A549 (cell line): ENCODE measurements at regions not wholly inside any gene's neighbourhood (a gene's known extent, or its start where the extent isn't known, plus 50 kb on each side); places are given as distances from the start of the nearest gene placed in this dataset.

ENCODE experiments used
- ATAC-seq, 2 experiments: fragments of 200-7000 bp in 1 of 2; fragments of >200 bp in 1 of 2; cut with Nextera tagmentation in 1 of 2; cut with Tn5 transposase in 1 of 2; 3 replicates each; pipeline versions ENCODE4 v1.8.0 to v1.9.1; 2018 to 2020; ENCODE audit warnings: mild to moderate bottlenecking in 1 of 2, moderate library complexity in 1 of 2
- CTCF ChIA-PET: fragments of 300-600 bp; sonication (Branson Sonifier 250); formaldehyde crosslinking; extraction: SDS; loops from one replicate; lab custom pipeline; 2021; ENCODE audit warnings: antibody characterized with exemption, inconsistent platforms; lab: Yijun Ruan, JAX
- POLR2A ChIA-PET: fragments of 350-600 bp; formaldehyde crosslinking; extraction: SDS; loops from one replicate; lab custom pipeline; 2021; ENCODE audit warnings: antibody characterized with exemption, inconsistent platforms; lab: Yijun Ruan, JAX
- DNase-seq, 2 experiments: peaks; one replicate each; pipeline versions ENCODE4 v3.0.0 to v3.0.0-alpha.2; 2011 to 2016; ENCODE audit warnings: low read depth in 1 of 2, low spot score in 1 of 2
- FAIRE-seq: peaks from 2 replicates; lab custom pipeline; 2011; peaks lifted over from hg19 to GRCh38; lab: Jason Lieb, UNC
- H3K27ac ChIP-seq, 2 experiments: fragments of >200 bp; sonication (Bioruptor Twin); formaldehyde crosslinking; 3 replicates each; pipeline ENCODE4 v1.5.1; 2016 to 2017
- H3K4me1 ChIP-seq: fragments of >200 bp; sonication (Bioruptor Twin); formaldehyde crosslinking; 3 replicates; pipeline ENCODE4 v1.6.1; 2016
- H3K4me2 ChIP-seq: fragments of >200 bp; sonication (Bioruptor Twin); formaldehyde crosslinking; 3 replicates; pipeline ENCODE4 v1.6.1; 2016
- H3K4me3 ChIP-seq: fragments of >200 bp; sonication (Bioruptor Twin); formaldehyde crosslinking; 3 replicates; pipeline ENCODE4 v1.5.1; 2016
- H3K9me3 ChIP-seq: fragments of >200 bp; sonication (Bioruptor Twin); formaldehyde crosslinking; 3 replicates; pipeline ENCODE4 v1.6.1; 2016
- ATOH8 ChIP-seq: fragments of 250-450 bp; sonication (Bioruptor Pico); IDR thresholded peaks from 2 replicates; pipeline ENCODE4 v1.5.0; 2020; ENCODE audit warnings: low read depth, mild to moderate bottlenecking, moderate library complexity
- BHLHE40 ChIP-seq: IDR thresholded peaks from 2 replicates; pipeline ENCODE4 v1.6.1; 2012; ENCODE audit warnings: low read depth, low read length, inconsistent platforms
- CBX2 ChIP-seq: fragments of 200-600 bp; sonication (generic); IDR thresholded peaks from 2 replicates; pipeline ENCODE4 v1.6.1; 2016; ENCODE audit warnings: low read depth, mild to moderate bottlenecking, borderline replicate concordance
- CBX8 ChIP-seq: fragments of 200-600 bp; sonication (generic); IDR thresholded peaks from 2 replicates; pipeline ENCODE4 v1.6.1; 2016
- CEBPB ChIP-seq, 2 experiments: fragments of >200 bp in 1 of 2; sonication (Bioruptor Twin) in 1 of 2; formaldehyde crosslinking in 1 of 2; IDR thresholded peaks; 2 replicates each; pipeline ENCODE4 v1.6.1; 2012 to 2016
- EHF ChIP-seq: fragments of 250-450 bp; sonication (Bioruptor Pico); IDR thresholded peaks from 2 replicates; pipeline ENCODE4 v1.5.0; 2020; ENCODE audit warnings: mild to moderate bottlenecking
- EHMT2 ChIP-seq: fragments of 200-600 bp; sonication (generic); IDR thresholded peaks from 2 replicates; pipeline ENCODE4 v1.6.1; 2016; ENCODE audit warnings: antibody characterized with exemption, low read depth, mild to moderate bottlenecking, moderate library complexity
- ELK1 ChIP-seq: fragments of 150-350 bp; IDR thresholded peaks from 2 replicates; pipeline ENCODE4 v1.6.1; 2014; ENCODE audit warnings: low read depth, mild to moderate bottlenecking, low read length
- EP300 ChIP-seq, 2 experiments: fragments of >200 bp; sonication (Bioruptor Twin); formaldehyde crosslinking; IDR thresholded peaks; 2 replicates in 1 of 2; 3 replicates in 1 of 2; pipeline ENCODE4 v1.6.1; 2016 to 2017
- FOSL2 ChIP-seq, 2 experiments: fragments of 450-650 bp in 1 of 2; fragments of >200 bp in 1 of 2; sonication (Bioruptor Twin) in 1 of 2; formaldehyde crosslinking; IDR thresholded peaks; 2 replicates each; pipeline versions ENCODE4 v1.5.0 to v1.6.1; 2016 to 2020; ENCODE audit warnings: mild to moderate bottlenecking in 1 of 2, moderate library complexity in 1 of 2
- FOXS1 ChIP-seq: fragments of 250-450 bp; sonication (Bioruptor Pico); IDR thresholded peaks from 2 replicates; pipeline ENCODE4 v1.5.0; 2020; ENCODE audit warnings: mild to moderate bottlenecking, moderate library complexity
- GATA3 ChIP-seq: IDR thresholded peaks from 2 replicates; pipeline ENCODE4 v1.6.1; 2012; ENCODE audit warnings: borderline replicate concordance
- HEYL ChIP-seq: fragments of 250-450 bp; sonication (Bioruptor Pico); IDR thresholded peaks from 2 replicates; pipeline ENCODE4 v1.8.0; 2021; ENCODE audit warnings: mild to moderate bottlenecking, moderate library complexity
- HOXB13 ChIP-seq: fragments of 250-450 bp; sonication (Bioruptor Pico); IDR thresholded peaks from 2 replicates; pipeline ENCODE4 v1.5.0; 2020; ENCODE audit warnings: low read depth, mild to moderate bottlenecking, moderate library complexity
- HOXB5 ChIP-seq: fragments of 250-450 bp; sonication (Bioruptor Pico); IDR thresholded peaks from 2 replicates; pipeline ENCODE4 v1.5.0; 2020; ENCODE audit warnings: mild to moderate bottlenecking, moderate library complexity
- JUNB ChIP-seq: fragments of >200 bp; sonication (Bioruptor Twin); formaldehyde crosslinking; IDR thresholded peaks from 2 replicates; pipeline ENCODE4 v1.6.1; 2016
- KDM1A ChIP-seq: fragments of 200-600 bp; sonication (generic); IDR thresholded peaks from 2 replicates; pipeline ENCODE4 v1.6.1; 2016; ENCODE audit warnings: low read depth, mild to moderate bottlenecking
- KDM5A ChIP-seq: fragments of 200-600 bp; sonication (generic); IDR thresholded peaks from 2 replicates; pipeline ENCODE4 v1.6.1; 2016; ENCODE audit warnings: antibody characterized with exemption, mild to moderate bottlenecking
- NPAS2 ChIP-seq: fragments of 250-450 bp; sonication (Bioruptor Pico); IDR thresholded peaks from 2 replicates; pipeline ENCODE4 v1.8.0; 2022; ENCODE audit warnings: mild to moderate bottlenecking, moderate library complexity, borderline replicate concordance
- POLR2A ChIP-seq: IDR thresholded peaks from 2 replicates; pipeline ENCODE4 v1.6.1; 2012; ENCODE audit warnings: mild to moderate bottlenecking, low read length
- RAD21 ChIP-seq, 2 experiments: fragments of >200 bp in 1 of 2; sonication (Bioruptor Twin) in 1 of 2; formaldehyde crosslinking in 1 of 2; IDR thresholded peaks in 1 of 2; conservative IDR thresholded peaks in 1 of 2; 2 replicates in 1 of 2; 3 replicates in 1 of 2; pipeline ENCODE4 v1.6.1; 2012 to 2018; ENCODE audit warnings: inconsistent platforms in 1 of 2
- RCOR1 ChIP-seq: fragments of 150-350 bp; IDR thresholded peaks from 2 replicates; pipeline ENCODE4 v1.6.1; 2014; ENCODE audit warnings: antibody characterized with exemption, low read length, low read depth
- RFX5 ChIP-seq: fragments of 450-650 bp; IDR thresholded peaks from 2 replicates; pipeline ENCODE4 v1.7.1; 2014; ENCODE audit warnings: antibody characterized with exemption, mild to moderate bottlenecking, moderate library complexity
- RNF2 ChIP-seq: fragments of 200-600 bp; sonication (generic); IDR thresholded peaks from 2 replicates; pipeline ENCODE4 v1.6.1; 2016; ENCODE audit warnings: low read depth, mild to moderate bottlenecking, antibody characterized with exemption, moderate library complexity, borderline replicate concordance
- TFCP2L1 ChIP-seq: fragments of 250-450 bp; sonication (Bioruptor Pico); IDR thresholded peaks from 2 replicates; pipeline ENCODE4 v1.5.0; 2021; ENCODE audit warnings: mild to moderate bottlenecking
- TP53 ChIP-seq: fragments of 250-450 bp; sonication (Bioruptor Pico); IDR thresholded peaks from 2 replicates; pipeline ENCODE4 v1.5.0; 2021; ENCODE audit warnings: mild to moderate bottlenecking, moderate library complexity
- WGBS: methylation state at CpG from one replicate; pipeline ENCODE4 v1.1.6; 2017; ENCODE audit errors: missing lambda C conversion rate; 5-methylcytosine and 5-hydroxymethylcytosine counted together
- TF ChIP-seq, protein P1 (sequence below): fragments of 250-450 bp; sonication (Bioruptor Pico); IDR thresholded peaks from 2 replicates; pipeline ENCODE4 v1.5.0; 2021; ENCODE audit warnings: mild to moderate bottlenecking, moderate library complexity, borderline replicate concordance

GRCh38 chr18:37649930-37650329, 84.3 kb upstream of the CELF4 start:
- CTCF ChIA-PET = no interaction called here
- no peak for DNase-seq
- no peak overlapping the region for H3K4me3 ChIP-seq
- no peak overlapping the region for H3K4me2 ChIP-seq
- 3% methylated on average over 1 of the region's 1 CpG for WGBS
- TF ChIP-seq FOXS1 (CRISPR knock-in tag) (no peak), CEBPB (IDR thresholded peaks at IDR 0.05) (no peak), EHF (CRISPR knock-in tag) (no peak)
- TF ChIP-seq, all 56 proteins: peak for 0
- H3K4me1 ChIP-seq = no peaks in the 10 kb centered on the region
- POLR2A ChIA-PET = no interaction called here
- ATAC-seq = no peak
- no peak for FAIRE-seq
- no peaks in the 10 kb centered on the region for H3K9me3 ChIP-seq
- no peak overlapping the region for H3K27ac ChIP-seq

DNA sequence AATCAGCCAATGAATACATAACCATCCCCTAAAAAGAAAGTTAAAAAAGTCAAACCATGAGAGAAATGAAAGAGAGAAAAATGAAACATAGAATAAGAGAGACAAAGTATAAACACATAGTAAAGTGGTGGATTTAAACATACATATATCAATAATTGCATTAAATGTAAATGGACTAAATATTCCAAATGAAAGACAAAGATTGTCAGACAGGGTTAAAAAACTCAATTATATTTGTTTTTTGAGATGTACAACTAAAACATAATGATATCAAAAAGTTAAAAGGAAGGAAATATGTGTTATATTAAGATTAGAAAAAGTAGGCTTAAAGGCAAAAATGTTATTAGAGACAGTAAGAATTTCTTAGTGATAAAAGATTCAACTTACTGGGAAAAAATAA, 83.8 kb upstream of the CELF4 start:
- FAIRE-seq = no peak
- H3K4me2 ChIP-seq = no peak overlapping the region
- no peaks in the 10 kb centered on the region for H3K9me3 ChIP-seq
- no peaks in the 10 kb centered on the region for H3K4me1 ChIP-seq
- no peak overlapping the region for H3K4me3 ChIP-seq
- ChIA-PET CTCF (no interaction called here), POLR2A (no interaction called here)
- ATAC-seq = no peak
- DNase-seq = no peak
- TF ChIP-seq RNF2 (no peak), EHF (CRISPR knock-in tag) (no peak), JUNB (no peak), KDM5A (no peak), KDM1A (no peak), EHMT2 (no peak), RFX5 (no peak), CBX8 (no peak), HEYL (CRISPR knock-in tag) (no peak), BHLHE40 (no peak), TP53 (no peak), ATOH8 (no peak), EP300 (IDR thresholded peaks at IDR 0.05) (no peak)
- TF ChIP-seq, protein P1, sequence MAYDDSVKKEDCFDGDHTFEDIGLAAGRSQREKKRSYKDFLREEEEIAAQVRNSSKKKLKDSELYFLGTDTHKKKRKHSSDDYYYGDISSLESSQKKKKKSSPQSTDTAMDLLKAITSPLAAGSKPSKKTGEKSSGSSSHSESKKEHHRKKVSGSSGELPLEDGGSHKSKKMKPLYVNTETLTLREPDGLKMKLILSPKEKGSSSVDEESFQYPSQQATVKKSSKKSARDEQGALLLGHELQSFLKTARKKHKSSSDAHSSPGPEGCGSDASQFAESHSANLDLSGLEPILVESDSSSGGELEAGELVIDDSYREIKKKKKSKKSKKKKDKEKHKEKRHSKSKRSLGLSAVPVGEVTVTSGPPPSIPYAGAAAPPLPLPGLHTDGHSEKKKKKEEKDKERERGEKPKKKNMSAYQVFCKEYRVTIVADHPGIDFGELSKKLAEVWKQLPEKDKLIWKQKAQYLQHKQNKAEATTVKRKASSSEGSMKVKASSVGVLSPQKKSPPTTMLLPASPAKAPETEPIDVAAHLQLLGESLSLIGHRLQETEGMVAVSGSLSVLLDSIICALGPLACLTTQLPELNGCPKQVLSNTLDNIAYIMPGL = no peak
- H3K27ac ChIP-seq = no peak overlapping the region

- no peak for TF ChIP-seq ELK1
- no peak for TF ChIP-seq CBX2
- TF ChIP-seq CEBPB (IDR thresholded peaks at IDR 0.05) = no peak
- no peak for TF ChIP-seq POLR2A
- no peak for TF ChIP-seq RAD21 (conservative IDR thresholded peaks at IDR 0.05 in 1 of 2, IDR thresholded peaks at IDR 0.05 in 1 of 2)
- no peak for TF ChIP-seq HOXB5 (CRISPR knock-in tag)
- no peak for TF ChIP-seq RCOR1
- no peak for TF ChIP-seq RFX5
- no peak for TF ChIP-seq RNF2
- no peak for TF ChIP-seq TFCP2L1 (CRISPR knock-in tag)
- TF ChIP-seq NPAS2 (CRISPR knock-in tag) = no peak
- TF ChIP-seq HOXB13 (CRISPR knock-in tag) = no peak
- no peak for TF ChIP-seq FOSL2 (IDR thresholded peaks at IDR 0.05)
- no peak for TF ChIP-seq FOSL2 (CRISPR knock-in tag; IDR thresholded peaks at IDR 0.05)
- TF ChIP-seq EP300 (IDR thresholded peaks at IDR 0.05) = no peak
- TF ChIP-seq GATA3 = no peak
- TF ChIP-seq, all 56 proteins: peak for 0
- 22% methylated on average over 2 of the region's 2 CpGs for WGBS
- Histone ChIP-seq H3K27ac (no peak overlapping the region), H3K9me3 (no peaks in the 10 kb centered on the region), H3K4me3 (no peak overlapping the region), H3K4me2 (no peak overlapping the region), H3K4me1 (no peaks in the 10 kb centered on the region)
- DNase-seq = no peak
- POLR2A ChIA-PET = no interaction called here
- CTCF ChIA-PET = no interaction called here
- ATAC-seq = no peak
- no peak for FAIRE-seq
Measured at GRCh38 chr18:37641573-37641972, 76.0 kb upstream of the CELF4 start.
